Pancreas (tissue), 10 donors: ENCODE measurements at regions not wholly inside any gene's neighbourhood (a gene's known extent, or its start where the extent isn't known, plus 50 kb on each side); places are given as distances from the start of the nearest gene placed in this dataset.
A peak's percentile ranks its signal among the peaks of the same experiment; 100 is the strongest.

Source experiments
- ATAC-seq, 4 donors: fragments of 200-7000 bp; cut with Tn5 transposase; one replicate each; pipeline versions ENCODE4 v1.8.0 to v1.9.1; 2020; ENCODE audit warnings: mild to moderate bottlenecking in 4 of 4, moderate library complexity in 4 of 4
- DNase-seq, 6 donors: peaks; one replicate each; pipeline ENCODE4 v3.0.0-alpha.2; 2020
- FAIRE-seq: peaks from 2 replicates; lab custom pipeline; 2012; peaks lifted over from hg19 to GRCh38; lab: Jason Lieb, UNC
- H3K27ac ChIP-seq, 4 donors: fragments of 200-600 bp; sonication (generic); 1 replicate in 3 of 4; 2 replicates in 1 of 4; pipeline versions ENCODE4 v1.5.0 to v1.8.0; 2020
- H3K27me3 ChIP-seq, 4 donors: fragments of 200-600 bp; one replicate each; pipeline ENCODE4 v1.8.0; 2021
- H3K36me3 ChIP-seq, 3 donors: fragments of 200-600 bp; sonication (generic) in 1 of 3; one replicate each; pipeline versions ENCODE4 v1.5.0 to v1.8.0; 2020 to 2021
- H3K4me1 ChIP-seq, 3 donors: fragments of 200-600 bp; one replicate each; pipeline ENCODE4 v1.8.0; 2021
- H3K4me3 ChIP-seq, 4 donors: fragments of 200-600 bp; sonication (generic) in 2 of 4; one replicate each; pipeline versions ENCODE4 v1.5.0 to v1.8.0; 2020 to 2021
- H3K9me3 ChIP-seq, 4 donors: fragments of 200-600 bp; one replicate each; pipeline ENCODE4 v1.8.0; 2021
- whole genome bisulfite sequencing, 2 donors: extraction: QIAGEN DNeasy Blood & Tissue Kit; methylation state at CpG; one replicate each; pipeline ENCODE4 v1.1.7; 2013; 5-methylcytosine and 5-hydroxymethylcytosine counted together
- intact Hi-C, 3 donors: fragments of 100-400 bp; cut with DNase I; formaldehyde crosslinking; loops; one replicate each; pipeline versions ENCODE4 v1.11.1 to v1.14.2; 2022
- TF ChIP-seq, protein P1 (sequence below), 4 donors: fragments of 200-600 bp; sonication (generic) in 3 of 4; IDR thresholded peaks; one replicate each; pipeline versions ENCODE4 v1.5.0 to v1.8.0; 2021; ENCODE audit warnings: antibody characterized with exemption in 4 of 4
- donor health status: healthy with polysubstance abuse.
- donor health status: DM: no; HTN: no; CAD: no; lungs with moderate emphysema.
- donor health status: DM: no; HTN: no; CAD: no.
- donor health status: control.
- donor health status: control.
- donor health status: Bipolar disorder and iron deficiency.
- donor health status: DM: yes; HTN: yes; CAD: no.
- donor health status: DM: no; HTN: no; CAD: no.
- donor health status: DM: no; HTN: no; CAD: no.
- donor health status: DM: yes; HTN: yes; CAD: no.

DNA sequence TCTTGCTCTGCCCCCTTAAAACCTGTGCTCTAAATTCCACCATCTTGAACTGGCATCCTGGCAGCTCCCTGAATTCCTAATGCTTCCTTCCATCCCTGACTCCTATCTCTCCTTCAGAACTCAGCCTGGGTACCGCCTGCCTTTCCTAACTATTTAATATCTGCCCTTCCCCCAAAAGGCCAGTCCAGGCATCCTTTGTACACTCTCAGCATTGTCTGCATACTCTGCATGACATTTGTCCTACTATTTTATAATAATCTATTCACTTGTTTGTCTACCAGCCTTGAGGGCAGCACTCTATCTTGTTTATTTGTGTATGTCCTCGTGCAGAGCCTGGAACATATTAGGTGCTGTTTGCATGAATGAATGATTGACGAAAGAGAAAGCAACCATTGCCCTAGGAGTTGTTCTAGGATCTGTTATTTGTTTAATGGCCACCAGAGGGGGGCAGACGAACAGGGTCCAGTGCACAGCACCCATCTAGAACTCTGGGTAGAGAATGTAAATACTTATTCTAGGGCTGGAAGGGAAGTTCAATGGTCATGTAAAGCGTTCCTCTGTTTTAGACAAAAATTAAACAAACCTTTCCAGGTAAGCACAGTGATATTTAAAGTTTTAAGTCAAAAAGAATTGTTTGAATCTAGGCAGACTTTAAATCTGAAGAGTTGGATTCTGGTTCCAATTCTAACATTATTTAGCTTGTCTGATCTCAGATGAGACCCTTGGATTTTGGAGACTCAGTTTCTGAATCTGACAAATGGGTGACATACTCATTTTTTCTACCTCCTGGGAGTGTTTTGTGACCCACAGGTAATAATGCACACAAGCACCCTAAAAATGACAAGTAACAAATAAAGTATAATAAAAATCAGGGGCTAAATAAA is 125.8 kb upstream of the GALNT15 start:
- TF ChIP-seq, protein P1, sequence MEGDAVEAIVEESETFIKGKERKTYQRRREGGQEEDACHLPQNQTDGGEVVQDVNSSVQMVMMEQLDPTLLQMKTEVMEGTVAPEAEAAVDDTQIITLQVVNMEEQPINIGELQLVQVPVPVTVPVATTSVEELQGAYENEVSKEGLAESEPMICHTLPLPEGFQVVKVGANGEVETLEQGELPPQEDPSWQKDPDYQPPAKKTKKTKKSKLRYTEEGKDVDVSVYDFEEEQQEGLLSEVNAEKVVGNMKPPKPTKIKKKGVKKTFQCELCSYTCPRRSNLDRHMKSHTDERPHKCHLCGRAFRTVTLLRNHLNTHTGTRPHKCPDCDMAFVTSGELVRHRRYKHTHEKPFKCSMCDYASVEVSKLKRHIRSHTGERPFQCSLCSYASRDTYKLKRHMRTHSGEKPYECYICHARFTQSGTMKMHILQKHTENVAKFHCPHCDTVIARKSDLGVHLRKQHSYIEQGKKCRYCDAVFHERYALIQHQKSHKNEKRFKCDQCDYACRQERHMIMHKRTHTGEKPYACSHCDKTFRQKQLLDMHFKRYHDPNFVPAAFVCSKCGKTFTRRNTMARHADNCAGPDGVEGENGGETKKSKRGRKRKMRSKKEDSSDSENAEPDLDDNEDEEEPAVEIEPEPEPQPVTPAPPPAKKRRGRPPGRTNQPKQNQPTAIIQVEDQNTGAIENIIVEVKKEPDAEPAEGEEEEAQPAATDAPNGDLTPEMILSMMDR (IDR thresholded peaks at IDR 0.05): peak; percentile 48 to 63 (median 51)
- Histone ChIP-seq H3K27ac (no peak overlapping the region), H3K27me3 (no peaks in the 10 kb centered on the region), H3K36me3 (no peaks in the 10 kb centered on the region), H3K4me1 (no peaks in the 10 kb centered on the region), H3K9me3 (no peaks in the 10 kb centered on the region), H3K4me3 (no peak overlapping the region)
- intact Hi-C loops: no loop called here
- 7 to 10% methylated on average over 5 of the region's 5 CpGs for WGBS, 2 donors
- peak in 1 of 6 donors; percentile 37 for DNase-seq
- FAIRE-seq: no peak
- peak; percentile 68 to 96 (median 94) for ATAC-seq

DNA sequence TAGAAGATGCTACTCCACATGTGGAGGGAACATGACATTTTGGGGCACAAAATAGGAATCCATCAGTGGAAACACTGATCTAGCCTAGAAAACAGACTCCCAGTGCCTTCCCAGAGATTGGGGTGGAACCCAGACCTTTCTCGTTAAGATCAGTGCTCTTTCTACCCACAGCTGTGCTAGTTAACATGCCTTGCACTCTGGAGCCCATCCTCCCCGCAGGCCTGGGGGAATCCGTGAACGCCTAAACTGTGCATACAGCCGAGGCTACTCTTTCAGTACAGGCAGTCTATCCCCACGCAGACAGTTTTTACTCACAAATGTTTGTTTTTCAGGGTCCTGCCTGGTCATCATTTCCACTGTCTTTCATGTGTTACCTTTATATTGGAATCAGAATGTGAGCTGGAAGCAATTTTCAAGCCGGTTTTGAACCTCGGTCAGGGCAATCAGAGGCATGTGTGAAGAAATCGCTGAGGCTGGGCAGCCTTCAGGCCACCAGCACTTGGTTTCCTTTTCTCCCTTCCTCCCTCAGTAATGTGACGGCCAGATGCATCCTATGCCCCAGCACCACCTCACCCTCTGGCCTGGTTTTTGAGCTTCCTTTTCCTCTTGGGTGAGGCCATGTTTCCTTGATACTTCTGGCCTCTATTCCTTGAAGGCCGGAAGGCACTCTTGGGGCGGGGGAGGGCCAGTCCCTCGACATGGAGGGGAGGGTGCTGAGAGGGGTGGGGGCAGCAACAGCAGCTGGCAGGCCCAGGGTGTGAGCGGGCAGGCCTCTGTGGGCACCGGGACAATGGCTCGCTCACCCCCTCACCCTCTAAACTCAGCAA is 123.6 kb upstream of the GALNT15 start:
- H3K27ac ChIP-seq: no peak overlapping the region
- no peak overlapping the region for H3K4me3 ChIP-seq
- ATAC-seq: peak in 1 of 4 donors; percentile 36
- H3K4me1 ChIP-seq: no peaks in the 10 kb centered on the region
- FAIRE-seq: no peak
- TF ChIP-seq, protein P1 (IDR thresholded peaks at IDR 0.05): no peak
- DNase-seq: no peak
- no peaks in the 10 kb centered on the region for H3K9me3 ChIP-seq
- 78 to 85% methylated on average over 16 of the region's 16 CpGs for WGBS, 2 donors
- no peaks in the 10 kb centered on the region for H3K36me3 ChIP-seq
- intact Hi-C loops: loop anchor here in 2 of 3 donors (5.0 to 10.0 kb wide), 3 partner anchors 124 to 194 kb away; partner anchors contain the start of gene GALNT15 (in 1 of the 2)
- H3K27me3 ChIP-seq: no peaks in the 10 kb centered on the region

DNA sequence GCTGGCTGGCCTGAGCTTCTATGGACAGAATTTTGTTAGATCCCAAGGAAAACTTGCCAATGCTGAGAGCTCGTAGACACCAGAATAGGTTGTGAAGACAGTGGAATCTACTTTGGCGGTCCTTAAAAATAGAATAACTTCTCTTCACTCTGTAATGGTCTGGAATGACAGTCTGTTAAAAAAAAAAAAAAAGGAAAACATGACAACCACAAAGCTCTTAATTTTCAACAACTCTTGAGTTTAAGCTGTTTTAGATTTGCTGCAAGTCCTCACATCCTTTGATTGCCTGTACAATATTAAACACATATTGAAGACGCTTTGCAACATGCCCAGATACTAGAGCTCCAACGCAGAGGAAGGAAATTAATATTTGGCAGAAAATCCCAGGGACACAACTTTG is 122.8 kb upstream of the GALNT15 start:
- intact Hi-C loops: loop anchor here in 2 of 3 donors (5.0 to 10.0 kb wide), 3 partner anchors 123 to 193 kb away; partner anchors contain the start of gene GALNT15 (in 1 of the 2)
- FAIRE-seq (no peak), ATAC-seq (no peak)

DNA sequence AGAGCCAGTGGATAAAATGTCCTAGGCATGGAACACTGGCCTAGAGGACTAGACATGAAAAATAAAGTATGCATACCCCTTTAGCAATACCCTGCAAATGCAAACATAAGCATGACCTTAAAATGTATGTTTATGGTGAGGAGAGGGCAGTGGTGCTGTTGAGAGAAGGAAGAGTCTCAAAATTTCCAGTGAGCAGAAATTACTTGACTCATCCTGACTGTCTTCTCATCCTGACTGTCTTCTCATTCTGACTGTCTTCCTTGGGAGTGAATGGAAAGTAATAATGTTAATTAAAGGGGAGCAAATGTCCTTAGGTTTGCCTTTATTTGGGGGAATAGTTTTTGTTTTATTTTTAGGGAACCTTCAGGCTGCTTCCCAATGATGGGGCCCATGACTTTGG is 121.5 kb upstream of the GALNT15 start:
- Histone ChIP-seq H3K27ac (no peak overlapping the region), H3K9me3 (no peaks in the 10 kb centered on the region), H3K36me3 (no peaks in the 10 kb centered on the region), H3K4me3 (no peak overlapping the region), H3K4me1 (no peaks in the 10 kb centered on the region), H3K27me3 (no peaks in the 10 kb centered on the region)
- ATAC-seq (no peak), FAIRE-seq (no peak), DNase-seq (no peak)
- intact Hi-C loops: loop anchor here in 2 of 3 donors (5.0 to 10.0 kb wide), 3 partner anchors 122 to 192 kb away; partner anchors contain the start of gene GALNT15 (in 1 of the 2)
- TF ChIP-seq, protein P1 (IDR thresholded peaks at IDR 0.05): no peak

More for the DNA sequence above, 122.8 kb upstream of the GALNT15 start:
- 92 to 93% methylated on average over 4 of the region's 4 CpGs for WGBS, 2 donors
- Histone ChIP-seq H3K9me3 (no peaks in the 10 kb centered on the region), H3K27me3 (no peaks in the 10 kb centered on the region), H3K4me1 (no peaks in the 10 kb centered on the region), H3K36me3 (no peaks in the 10 kb centered on the region), H3K27ac (no peak overlapping the region), H3K4me3 (no peak overlapping the region)
- no peak for DNase-seq
- TF ChIP-seq, protein P1 (IDR thresholded peaks at IDR 0.05): no peak
